GM19043 (cell line): ENCODE measurements at regions not wholly inside any gene's neighbourhood (a gene's known extent, or its start where the extent isn't known, plus 50 kb on each side); places are given as distances from the start of the nearest gene placed in this dataset.
"Not testable (repeated sequence)": the region's sequence is repeated elsewhere in the genome, so short reads cannot be mapped to it uniquely, and the experiment has no call there.

Experiments
- ATAC-seq: cut with Tn5 transposase; IDR thresholded peaks from one replicate; pipeline ENCODE4 v1.9.1; 2021; ENCODE audit warnings: low read depth; ENCODE audit not compliant: unreplicated experiment

- ATAC-seq = no peak
Measured at GRCh38 chr6:19699932-19700331, 137.2 kb upstream of the ID4 start.

GRCh38 chr6:19705606-19706005 is 131.6 kb upstream of the ID4 start:
- no peak for ATAC-seq

- ATAC-seq = no peak
Measured at GRCh38 chr6:19712012-19712688, 125.0 kb upstream of the ID4 start.

- no peak for ATAC-seq
Measured at GRCh38 chr6:19712998-19713397, 124.2 kb upstream of the ID4 start.

GRCh38 chr6:19713411-19713810 is 123.8 kb upstream of the ID4 start:
- no peak for ATAC-seq

- no peak for ATAC-seq
Measured at GRCh38 chr6:19713984-19714383, 123.2 kb upstream of the ID4 start.

GRCh38 chr6:19714434-19715166 is 122.6 kb upstream of the ID4 start:
- no peak for ATAC-seq

- ATAC-seq = no peak
Measured at GRCh38 chr6:19715167-19715551, 122.0 kb upstream of the ID4 start.

- ATAC-seq = no peak
Measured at GRCh38 chr6:19719691-19720128, 117.5 kb upstream of the ID4 start.

- no peak for ATAC-seq
Measured at GRCh38 chr6:19721766-19722377, 115.3 kb upstream of the ID4 start.

- no peak for ATAC-seq
Measured at GRCh38 chr6:19722999-19723398, 114.2 kb upstream of the ID4 start.

- ATAC-seq = no peak
Measured at GRCh38 chr6:19723545-19723944, 113.6 kb upstream of the ID4 start.

- ATAC-seq = not testable (repeated sequence)
Measured at GRCh38 chr6:19725436-19725835, 111.7 kb upstream of the ID4 start.

- no peak for ATAC-seq
Measured at GRCh38 chr6:19731282-19731681, 105.9 kb upstream of the ID4 start.

GRCh38 chr6:19734061-19734460 is 103.1 kb upstream of the ID4 start:
- no peak for ATAC-seq

GRCh38 chr6:19734519-19734918 is 102.7 kb upstream of the ID4 start:
- ATAC-seq = no peak

GRCh38 chr6:19736066-19736465 is 101.1 kb upstream of the ID4 start:
- ATAC-seq = no peak

GRCh38 chr6:19738010-19738409 is 99.2 kb upstream of the ID4 start:
- no peak for ATAC-seq

GRCh38 chr6:19749722-19750121 is 87.4 kb upstream of the ID4 start:
- no peak for ATAC-seq

GRCh38 chr6:19752746-19753145 is 84.4 kb upstream of the ID4 start:
- ATAC-seq = no peak

- ATAC-seq = no peak
Measured at GRCh38 chr6:19753826-19754225, 83.3 kb upstream of the ID4 start.

GRCh38 chr6:19754686-19755085 is 82.5 kb upstream of the ID4 start:
- ATAC-seq = no peak
